H1 (cell line): ENCODE measurements at regions not wholly inside any gene's neighbourhood (a gene's known extent, or its start where the extent isn't known, plus 50 kb on each side); places are given as distances from the start of the nearest gene placed in this dataset.

Experiments used
- CTCF ChIA-PET: fragments of 300-600 bp; sonication (Branson Sonifier 250); formaldehyde crosslinking; loops from one replicate; lab custom pipeline; 2021; ENCODE audit not compliant: partially characterized antibody; lab: Charles Lee
- POLR2A ChIA-PET: fragments of 300-600 bp; sonication (Branson Sonifier 250); formaldehyde crosslinking; loops from one replicate; lab custom pipeline; 2021; ENCODE audit warnings: inconsistent platforms; ENCODE audit not compliant: partially characterized antibody; lab: Charles Lee
- DNase-seq, 2 experiments: peaks; one replicate each; pipeline versions ENCODE4 v3.0.0 to v3.0.0-alpha.2; 2010 to 2022; ENCODE audit warnings: low spot score in 2 of 2, low read depth in 1 of 2, mixed read lengths in 1 of 2
- FAIRE-seq: peaks from 2 replicates; lab custom pipeline; 2011; peaks lifted over from hg19 to GRCh38; lab: Jason Lieb, UNC
- H2AFZ ChIP-seq: 2 replicates; pipeline ENCODE4 v1.8.1; 2012; ENCODE audit warnings: low read length, inconsistent platforms
- H2AK5ac ChIP-seq: 2 replicates; pipeline ENCODE4 v1.6.1; 2013; ENCODE audit warnings: low read depth, low read length
- H2BK120ac ChIP-seq: replicated peaks from 2 replicates; pipeline ENCODE3; 2013; ENCODE audit warnings: low read depth, low read length, inconsistent platforms
- H2BK12ac ChIP-seq: 2 replicates; pipeline ENCODE4 v1.6.1; 2013; ENCODE audit warnings: low read depth, low read length
- H2BK15ac ChIP-seq: 2 replicates; pipeline ENCODE4 v1.6.1; 2013; ENCODE audit warnings: low read length
- H2BK20ac ChIP-seq: 2 replicates; pipeline ENCODE4 v1.6.1; 2013; ENCODE audit warnings: low read length
- H2BK5ac ChIP-seq: 2 replicates; pipeline ENCODE4 v1.6.1; 2013; ENCODE audit warnings: low read depth, low read length
- H3K14ac ChIP-seq: 2 replicates; pipeline ENCODE4 v1.6.1; 2013; ENCODE audit warnings: inconsistent platforms; ENCODE audit not compliant: insufficient read length
- H3K18ac ChIP-seq: 2 replicates; pipeline ENCODE4 v1.6.1; 2013; ENCODE audit warnings: low read length; ENCODE audit errors: extremely low read depth
- H3K23ac ChIP-seq: 2 replicates; pipeline ENCODE4 v1.6.1; 2013; ENCODE audit warnings: inconsistent platforms; ENCODE audit not compliant: insufficient read length
- H3K23me2 ChIP-seq: 2 replicates; pipeline ENCODE4 v1.6.1; 2013; ENCODE audit warnings: low read depth, low read length
- H3K27ac ChIP-seq: 2 replicates; pipeline ENCODE4 v1.6.1; 2011; ENCODE audit warnings: low read depth, low read length, inconsistent platforms
- H3K27me3 ChIP-seq, 4 experiments: replicated peaks in 1 of 4; 1 replicate in 1 of 4; 2 replicates in 3 of 4; pipeline versions ENCODE4 v1.6.1 to v1.8.1; 2011 to 2013; ENCODE audit warnings: low read length in 3 of 4, mild to moderate bottlenecking in 3 of 4, inconsistent platforms in 2 of 4, mixed read lengths in 2 of 4, moderate library complexity in 1 of 4; ENCODE audit not compliant: control insufficient read depth in 3 of 4, insufficient read depth in 3 of 4; ENCODE audit errors: extremely low read depth in 1 of 4
- H3K36me3 ChIP-seq, 4 experiments: 2 replicates each; pipeline versions ENCODE4 v1.6.1 to v1.8.1; 2011 to 2013; ENCODE audit warnings: mild to moderate bottlenecking in 4 of 4, low read length in 3 of 4, moderate library complexity in 2 of 4, control low read depth in 1 of 4, inconsistent platforms in 1 of 4; ENCODE audit not compliant: insufficient read depth in 4 of 4, control insufficient read depth in 2 of 4
- H3K4ac ChIP-seq: replicated peaks from 2 replicates; pipeline ENCODE3; 2013; ENCODE audit warnings: low read length, low read depth, mixed read lengths, inconsistent platforms; ENCODE audit not compliant: insufficient read length
- H3K4me1 ChIP-seq, 4 experiments: replicated peaks in 1 of 4; 1 replicate in 1 of 4; 2 replicates in 3 of 4; pipeline versions ENCODE4 v1.6.1 to v1.8.1; 2011 to 2013; ENCODE audit warnings: low read length in 3 of 4, inconsistent platforms in 2 of 4, mixed read lengths in 1 of 4; ENCODE audit not compliant: insufficient read depth in 4 of 4, control insufficient read depth in 3 of 4
- H3K4me2 ChIP-seq, 2 experiments: 2 replicates each; pipeline versions ENCODE4 v1.6.1 to v1.8.1; 2011 to 2013; ENCODE audit warnings: low read depth in 2 of 2, low read length in 2 of 2, control low read depth in 1 of 2, inconsistent platforms in 1 of 2, mild to moderate bottlenecking in 1 of 2; ENCODE audit not compliant: insufficient read depth in 1 of 2
- H3K4me3 ChIP-seq, 4 experiments: fragments of 200-600, 300-600 bp in 1 of 4; sonication (generic), shearing (Covaris generic), sonication (Bioruptor Twin) in 1 of 4; 2 replicates each; pipeline versions ENCODE4 v1.5.1 to v1.8.1; 2011 to 2016; ENCODE audit warnings: low read length in 4 of 4, low read depth in 3 of 4, control low read depth in 2 of 4, inconsistent platforms in 2 of 4, mild to moderate bottlenecking in 2 of 4, mixed read lengths in 1 of 4, moderate library complexity in 1 of 4; ENCODE audit not compliant: insufficient read depth in 2 of 4; ENCODE audit errors: extremely low read depth in 1 of 4
- H3K56ac ChIP-seq: replicated peaks from 2 replicates; pipeline ENCODE3; 2013; ENCODE audit warnings: low read depth, mild to moderate bottlenecking, mixed read lengths, low read length, inconsistent platforms; ENCODE audit not compliant: insufficient read length
- H3K79me1 ChIP-seq: 2 replicates; pipeline ENCODE4 v1.6.1; 2013; ENCODE audit warnings: low read depth, low read length, control low read depth
- H3K79me2 ChIP-seq, 2 experiments: 2 replicates each; pipeline versions ENCODE4 v1.6.1 to v1.8.1; 2012 to 2013; ENCODE audit warnings: low read length in 2 of 2, mild to moderate bottlenecking in 2 of 2, inconsistent platforms in 1 of 2; ENCODE audit not compliant: insufficient read depth in 2 of 2, control insufficient read depth in 1 of 2
- H3K9ac ChIP-seq, 4 experiments: replicated peaks in 1 of 4; 1 replicate in 1 of 4; 2 replicates in 3 of 4; pipeline versions ENCODE4 v1.6.1 to v1.8.1; 2011 to 2013; ENCODE audit warnings: low read depth in 3 of 4, low read length in 3 of 4, control low read depth in 2 of 4, mild to moderate bottlenecking in 2 of 4, moderate library complexity in 2 of 4, inconsistent platforms in 1 of 4; ENCODE audit errors: extremely low read depth in 1 of 4
- H3K9me3 ChIP-seq, 2 experiments: 2 replicates each; pipeline versions ENCODE4 v1.6.1 to v1.8.1; 2012 to 2013; ENCODE audit warnings: mild to moderate bottlenecking in 2 of 2, moderate library complexity in 2 of 2, control low read depth in 1 of 2, inconsistent platforms in 1 of 2, low read depth in 1 of 2, low read length in 1 of 2, mixed read lengths in 1 of 2; ENCODE audit not compliant: insufficient read depth in 2 of 2
- H4K20me1 ChIP-seq, 2 experiments: replicated peaks in 1 of 2; 2 replicates each; pipeline versions ENCODE3 to v1.8.1; 2011 to 2013; ENCODE audit warnings: inconsistent platforms in 2 of 2, low read length in 2 of 2, mild to moderate bottlenecking in 1 of 2; ENCODE audit not compliant: insufficient read depth in 2 of 2, control insufficient read depth in 1 of 2
- H4K5ac ChIP-seq: 2 replicates; pipeline ENCODE4 v1.6.1; 2013; ENCODE audit warnings: low read length, low read depth, mixed read lengths, inconsistent platforms; ENCODE audit not compliant: insufficient read length
- H4K8ac ChIP-seq: 2 replicates; pipeline ENCODE4 v1.8.0; 2013; ENCODE audit warnings: mild to moderate bottlenecking, moderate library complexity, low read length, inconsistent platforms; ENCODE audit not compliant: insufficient read depth; ENCODE audit errors: extremely low read depth
- H4K91ac ChIP-seq: replicated peaks from 2 replicates; pipeline ENCODE3; 2013; ENCODE audit warnings: low read length, mixed read lengths, inconsistent platforms; ENCODE audit not compliant: insufficient read length
- EGR1 ChIP-seq: IDR thresholded peaks from 2 replicates; pipeline ENCODE4 v1.6.1; 2011; ENCODE audit warnings: low read depth, low read length, borderline replicate concordance
- KDM4A ChIP-seq: IDR thresholded peaks from one replicate; pipeline ENCODE4 v1.7.1; 2012; ENCODE audit warnings: low read depth, mild to moderate bottlenecking, moderate library complexity, low read length, inconsistent platforms; ENCODE audit not compliant: severe bottlenecking
- KDM5A ChIP-seq: fragments of 200-600 bp; IDR thresholded peaks from 2 replicates; pipeline ENCODE4 v1.7.1; 2012; ENCODE audit warnings: mild to moderate bottlenecking, low read length, inconsistent platforms, mixed read lengths
- SIN3A ChIP-seq, 2 experiments: IDR thresholded peaks in 1 of 2; conservative IDR thresholded peaks in 1 of 2; 2 replicates each; pipeline ENCODE4 v1.6.1; 2011 to 2012; ENCODE audit warnings: low read length in 2 of 2, improper control_type of control experiment in 1 of 2, low read depth in 1 of 2, mild to moderate bottlenecking in 1 of 2
- SIRT6 ChIP-seq: IDR thresholded peaks from one replicate; pipeline ENCODE4 v1.7.1; 2012; ENCODE audit warnings: low read length, inconsistent platforms
- TAF1 ChIP-seq: IDR thresholded peaks from 2 replicates; pipeline ENCODE4 v1.6.1; 2011; ENCODE audit warnings: mild to moderate bottlenecking, low read depth, low read length
- TCF12 ChIP-seq: IDR thresholded peaks from 2 replicates; pipeline ENCODE4 v1.6.1; 2011; ENCODE audit warnings: low read depth, mild to moderate bottlenecking, low read length
- WGBS, 2 experiments: shearing (Covaris generic) in 1 of 2; methylation state at CpG; one replicate each; pipeline versions ENCODE4 v1.1.6 to v1.1.7; 2013 to 2015; ENCODE audit warnings: low lambda C conversion rate in 2 of 2, mixed read lengths in 2 of 2, inconsistent platforms in 1 of 2, low coverage in 1 of 2, missing lambda C conversion rate in 1 of 2; ENCODE audit not compliant: insufficient replicate concordance in 2 of 2, insufficient coverage in 1 of 2, insufficient read length in 1 of 2; ENCODE audit errors: extremely low coverage in 1 of 2, missing lambda C conversion rate in 1 of 2; 5-methylcytosine and 5-hydroxymethylcytosine counted together
- TF ChIP-seq, protein P1 (sequence below): IDR thresholded peaks from 2 replicates; pipeline ENCODE4 v1.6.1; 2012; ENCODE audit warnings: low read length, inconsistent platforms

GRCh38 chr7:131159961-131160361 is 167.7 kb upstream of the MKLN1 start:
- Histone ChIP-seq H3K36me3 (no peaks in the 10 kb centered on the region), H4K91ac (no peak overlapping the region), H3K27me3 (no peaks in the 10 kb centered on the region), H3K27ac (no peak overlapping the region), H3K4me1 (no peaks in the 10 kb centered on the region), H2BK20ac (no peak overlapping the region), H3K23ac (no peak overlapping the region), H4K8ac (no peak overlapping the region), H3K56ac (no peak overlapping the region), H3K4me3 (no peak overlapping the region), H3K4me2 (no peak overlapping the region), H3K79me2 (no peaks in the 10 kb centered on the region), H2BK12ac (no peak overlapping the region), H3K9ac (no peak overlapping the region), H3K9me3 (no peaks in the 10 kb centered on the region), H2AFZ (no peak overlapping the region), H2BK120ac (no peak overlapping the region), H3K4ac (no peak overlapping the region), H2AK5ac (no peak overlapping the region), H3K14ac (no peak overlapping the region), H2BK15ac (no peak overlapping the region), H3K23me2 (no peaks in the 10 kb centered on the region), H3K18ac (no peak overlapping the region), H4K5ac (no peak overlapping the region)
- no peak for FAIRE-seq
- peak in 1 of 2 experiments; percentile 27 for DNase-seq
- ChIA-PET POLR2A (no interaction called here), CTCF (no interaction called here)
- no peak for TF ChIP-seq SIN3A (conservative IDR thresholded peaks at IDR 0.05 in 1 of 2, IDR thresholded peaks at IDR 0.05 in 1 of 2; ENCODE audit: low read depth in 1 of 2, low read length in 2 of 2)
- TF ChIP-seq KDM5A: no peak
- no peak for TF ChIP-seq EGR1
- no peak for TF ChIP-seq TAF1
- TF ChIP-seq, protein P1, sequence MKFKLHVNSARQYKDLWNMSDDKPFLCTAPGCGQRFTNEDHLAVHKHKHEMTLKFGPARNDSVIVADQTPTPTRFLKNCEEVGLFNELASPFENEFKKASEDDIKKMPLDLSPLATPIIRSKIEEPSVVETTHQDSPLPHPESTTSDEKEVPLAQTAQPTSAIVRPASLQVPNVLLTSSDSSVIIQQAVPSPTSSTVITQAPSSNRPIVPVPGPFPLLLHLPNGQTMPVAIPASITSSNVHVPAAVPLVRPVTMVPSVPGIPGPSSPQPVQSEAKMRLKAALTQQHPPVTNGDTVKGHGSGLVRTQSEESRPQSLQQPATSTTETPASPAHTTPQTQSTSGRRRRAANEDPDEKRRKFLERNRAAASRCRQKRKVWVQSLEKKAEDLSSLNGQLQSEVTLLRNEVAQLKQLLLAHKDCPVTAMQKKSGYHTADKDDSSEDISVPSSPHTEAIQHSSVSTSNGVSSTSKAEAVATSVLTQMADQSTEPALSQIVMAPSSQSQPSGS: no peak
- TF ChIP-seq KDM4A: no peak
- TF ChIP-seq TCF12: no peak
- no peak for TF ChIP-seq SIRT6
- TF ChIP-seq, all 59 proteins: peak for 0
- H3K79me1 ChIP-seq: no peaks in the 10 kb centered on the region
- no peaks in the 10 kb centered on the region for H4K20me1 ChIP-seq
- no peak overlapping the region for H2BK5ac ChIP-seq
- WGBS, 2 experiments: 96% methylated on average over 2 of the region's 2 CpGs; no CpG with 5 or more reads in 1 of the 2 experiments
